ENCODE measurements at regions not wholly inside any gene's neighbourhood (a gene's known extent, or its start where the extent isn't known, plus 50 kb on each side); places are given as distances from the start of the nearest gene placed in this dataset.

- Histone ChIP-seq H3K4me2 (ENCODE audit: insufficient read depth, low read length) (no peak overlapping the region), H4K20me1 (ENCODE audit: insufficient read depth, low read length) (no peaks in the 10 kb centered on the region), H3K79me2 (ENCODE audit: insufficient read depth, low read length) (no peaks in the 10 kb centered on the region), H3K27ac (ENCODE audit: low read depth, low read length) (no peak overlapping the region), H3K4me3 (ENCODE audit: insufficient read depth, low read length) (no peak overlapping the region), H3K4me1 (ENCODE audit: insufficient read depth, low read length) (no peaks in the 10 kb centered on the region), H3K27me3 (ENCODE audit: insufficient read depth, low read length) (no peaks in the 10 kb centered on the region), H2AFZ (ENCODE audit: low read length) (no peak overlapping the region), H3K9me3 (ENCODE audit: low read depth, low read length) (no peaks in the 10 kb centered on the region), H3K36me3 (ENCODE audit: insufficient read depth, low read length) (no peaks in the 10 kb centered on the region)
- TF ChIP-seq, protein P1, sequence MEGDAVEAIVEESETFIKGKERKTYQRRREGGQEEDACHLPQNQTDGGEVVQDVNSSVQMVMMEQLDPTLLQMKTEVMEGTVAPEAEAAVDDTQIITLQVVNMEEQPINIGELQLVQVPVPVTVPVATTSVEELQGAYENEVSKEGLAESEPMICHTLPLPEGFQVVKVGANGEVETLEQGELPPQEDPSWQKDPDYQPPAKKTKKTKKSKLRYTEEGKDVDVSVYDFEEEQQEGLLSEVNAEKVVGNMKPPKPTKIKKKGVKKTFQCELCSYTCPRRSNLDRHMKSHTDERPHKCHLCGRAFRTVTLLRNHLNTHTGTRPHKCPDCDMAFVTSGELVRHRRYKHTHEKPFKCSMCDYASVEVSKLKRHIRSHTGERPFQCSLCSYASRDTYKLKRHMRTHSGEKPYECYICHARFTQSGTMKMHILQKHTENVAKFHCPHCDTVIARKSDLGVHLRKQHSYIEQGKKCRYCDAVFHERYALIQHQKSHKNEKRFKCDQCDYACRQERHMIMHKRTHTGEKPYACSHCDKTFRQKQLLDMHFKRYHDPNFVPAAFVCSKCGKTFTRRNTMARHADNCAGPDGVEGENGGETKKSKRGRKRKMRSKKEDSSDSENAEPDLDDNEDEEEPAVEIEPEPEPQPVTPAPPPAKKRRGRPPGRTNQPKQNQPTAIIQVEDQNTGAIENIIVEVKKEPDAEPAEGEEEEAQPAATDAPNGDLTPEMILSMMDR (IDR thresholded peaks at IDR 0.05; ENCODE audit: extremely low read depth, low read depth, low read length) = no peak
- DNase-seq (ENCODE audit: insufficient read length, low spot score, missing footprints) = no peak
Observed at GRCh38 chr12:13602172-13602571, 379.2 kb downstream of the GRIN2B start.

GRCh38 chr12:13599176-13599575, 382.2 kb downstream of the GRIN2B start:
- Histone ChIP-seq H2AFZ (ENCODE audit: low read length) (no peak overlapping the region), H3K4me1 (ENCODE audit: insufficient read depth, low read length) (no peaks in the 10 kb centered on the region), H3K36me3 (ENCODE audit: insufficient read depth, low read length) (no peaks in the 10 kb centered on the region), H3K27me3 (ENCODE audit: insufficient read depth, low read length) (no peaks in the 10 kb centered on the region), H4K20me1 (ENCODE audit: insufficient read depth, low read length) (no peaks in the 10 kb centered on the region), H3K79me2 (ENCODE audit: insufficient read depth, low read length) (no peaks in the 10 kb centered on the region), H3K27ac (ENCODE audit: low read depth, low read length) (no peak overlapping the region), H3K4me3 (ENCODE audit: insufficient read depth, low read length) (no peak overlapping the region), H3K9me3 (ENCODE audit: low read depth, low read length) (no peaks in the 10 kb centered on the region), H3K4me2 (ENCODE audit: insufficient read depth, low read length) (no peak overlapping the region)
- no peak for DNase-seq (ENCODE audit: insufficient read length, low spot score, missing footprints)
- TF ChIP-seq, protein P1 (IDR thresholded peaks at IDR 0.05; ENCODE audit: extremely low read depth, low read depth, low read length) = no peak

- TF ChIP-seq, protein P1 (IDR thresholded peaks at IDR 0.05; ENCODE audit: extremely low read depth, low read depth, low read length) = no peak
- H3K4me1 ChIP-seq (ENCODE audit: insufficient read depth, low read length) = no peaks in the 10 kb centered on the region
- no peak for DNase-seq (ENCODE audit: insufficient read length, low spot score, missing footprints)
- no peaks in the 10 kb centered on the region for H3K27me3 ChIP-seq (ENCODE audit: insufficient read depth, low read length)
- H3K4me2 ChIP-seq (ENCODE audit: insufficient read depth, low read length) = no peak overlapping the region
- no peak overlapping the region for H3K4me3 ChIP-seq (ENCODE audit: insufficient read depth, low read length)
- H2AFZ ChIP-seq (ENCODE audit: low read length) = no peak overlapping the region
- no peaks in the 10 kb centered on the region for H3K36me3 ChIP-seq (ENCODE audit: insufficient read depth, low read length)
- no peak overlapping the region for H3K27ac ChIP-seq (ENCODE audit: low read depth, low read length)
- no peaks in the 10 kb centered on the region for H3K9me3 ChIP-seq (ENCODE audit: low read depth, low read length)
- no peaks in the 10 kb centered on the region for H3K79me2 ChIP-seq (ENCODE audit: insufficient read depth, low read length)
- no peaks in the 10 kb centered on the region for H4K20me1 ChIP-seq (ENCODE audit: insufficient read depth, low read length)
Observed at GRCh38 chr12:13597837-13598236, 383.6 kb downstream of the GRIN2B start.

GRCh38 chr12:13597166-13597565, 384.2 kb downstream of the GRIN2B start:
- H3K4me1 ChIP-seq (ENCODE audit: insufficient read depth, low read length) = no peaks in the 10 kb centered on the region
- no peak overlapping the region for H3K4me3 ChIP-seq (ENCODE audit: insufficient read depth, low read length)
- no peaks in the 10 kb centered on the region for H3K36me3 ChIP-seq (ENCODE audit: insufficient read depth, low read length)
- no peaks in the 10 kb centered on the region for H4K20me1 ChIP-seq (ENCODE audit: insufficient read depth, low read length)
- no peaks in the 10 kb centered on the region for H3K27me3 ChIP-seq (ENCODE audit: insufficient read depth, low read length)
- no peak overlapping the region for H2AFZ ChIP-seq (ENCODE audit: low read length)
- H3K27ac ChIP-seq (ENCODE audit: low read depth, low read length) = no peak overlapping the region
- TF ChIP-seq, protein P1 (IDR thresholded peaks at IDR 0.05; ENCODE audit: extremely low read depth, low read depth, low read length) = no peak
- no peaks in the 10 kb centered on the region for H3K9me3 ChIP-seq (ENCODE audit: low read depth, low read length)
- DNase-seq (ENCODE audit: insufficient read length, low spot score, missing footprints) = no peak
- no peaks in the 10 kb centered on the region for H3K79me2 ChIP-seq (ENCODE audit: insufficient read depth, low read length)
- no peak overlapping the region for H3K4me2 ChIP-seq (ENCODE audit: insufficient read depth, low read length)

All from osteoblast (primary cell).